Panc1 (cell line): ENCODE measurements at regions not wholly inside any gene's neighbourhood (a gene's known extent, or its start where the extent isn't known, plus 50 kb on each side); places are given as distances from the start of the nearest gene placed in this dataset.

Experiments used
- POLR2AphosphoS5 ChIP-seq: IDR thresholded peaks from 2 replicates; pipeline ENCODE4 v1.6.1; 2012; ENCODE audit warnings: mild to moderate bottlenecking, low read depth, low read length, moderate library complexity
- SIN3A ChIP-seq: IDR thresholded peaks from 2 replicates; pipeline ENCODE4 v1.6.1; 2012; ENCODE audit warnings: low read depth, mild to moderate bottlenecking, low read length, moderate library complexity, borderline replicate concordance; ENCODE audit not compliant: insufficient read depth
- TCF7L2 ChIP-seq: IDR thresholded peaks from 2 replicates; pipeline ENCODE4 v1.6.1; 2011; ENCODE audit warnings: mild to moderate bottlenecking, low read depth, low read length, inconsistent platforms
- TF ChIP-seq, protein P1 (sequence below): fragments of 450-650 bp; IDR thresholded peaks from 2 replicates; pipeline ENCODE4 v1.5.1; 2017; ENCODE audit warnings: mild to moderate bottlenecking
- TF ChIP-seq, protein P2 (sequence below), 2 experiments: IDR thresholded peaks; 2 replicates each; pipeline ENCODE4 v1.6.1; 2011 to 2012; ENCODE audit warnings: low read depth in 2 of 2, control low read depth in 1 of 2, low read length in 1 of 2, mild to moderate bottlenecking in 1 of 2, moderate library complexity in 1 of 2; ENCODE audit not compliant: insufficient read depth in 1 of 2

DNA sequence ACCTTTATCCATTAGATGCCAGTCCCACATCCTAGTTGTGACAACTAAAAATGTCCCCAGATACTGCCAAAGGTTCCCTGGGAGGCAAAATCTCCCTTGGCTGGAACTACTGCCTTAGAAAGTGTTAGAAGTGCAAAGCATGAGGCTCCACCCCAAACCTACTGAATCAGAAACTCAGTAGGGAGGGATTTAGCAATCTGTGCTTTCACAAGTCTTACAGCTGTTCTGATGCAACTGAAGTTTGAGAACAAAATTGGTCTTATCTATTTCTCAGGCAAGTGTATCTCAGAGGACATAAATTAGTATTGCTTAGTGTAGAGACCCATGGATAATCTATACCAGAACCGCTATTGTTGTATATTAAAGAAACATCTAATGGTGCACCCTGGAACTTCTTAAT lies 70.2 kb downstream of the CLDN1 start:
- TF ChIP-seq POLR2AphosphoS5 (no peak), SIN3A (no peak), TCF7L2 (no peak)
- TF ChIP-seq, protein P1, sequence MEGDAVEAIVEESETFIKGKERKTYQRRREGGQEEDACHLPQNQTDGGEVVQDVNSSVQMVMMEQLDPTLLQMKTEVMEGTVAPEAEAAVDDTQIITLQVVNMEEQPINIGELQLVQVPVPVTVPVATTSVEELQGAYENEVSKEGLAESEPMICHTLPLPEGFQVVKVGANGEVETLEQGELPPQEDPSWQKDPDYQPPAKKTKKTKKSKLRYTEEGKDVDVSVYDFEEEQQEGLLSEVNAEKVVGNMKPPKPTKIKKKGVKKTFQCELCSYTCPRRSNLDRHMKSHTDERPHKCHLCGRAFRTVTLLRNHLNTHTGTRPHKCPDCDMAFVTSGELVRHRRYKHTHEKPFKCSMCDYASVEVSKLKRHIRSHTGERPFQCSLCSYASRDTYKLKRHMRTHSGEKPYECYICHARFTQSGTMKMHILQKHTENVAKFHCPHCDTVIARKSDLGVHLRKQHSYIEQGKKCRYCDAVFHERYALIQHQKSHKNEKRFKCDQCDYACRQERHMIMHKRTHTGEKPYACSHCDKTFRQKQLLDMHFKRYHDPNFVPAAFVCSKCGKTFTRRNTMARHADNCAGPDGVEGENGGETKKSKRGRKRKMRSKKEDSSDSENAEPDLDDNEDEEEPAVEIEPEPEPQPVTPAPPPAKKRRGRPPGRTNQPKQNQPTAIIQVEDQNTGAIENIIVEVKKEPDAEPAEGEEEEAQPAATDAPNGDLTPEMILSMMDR = no peak
- TF ChIP-seq, protein P2, sequence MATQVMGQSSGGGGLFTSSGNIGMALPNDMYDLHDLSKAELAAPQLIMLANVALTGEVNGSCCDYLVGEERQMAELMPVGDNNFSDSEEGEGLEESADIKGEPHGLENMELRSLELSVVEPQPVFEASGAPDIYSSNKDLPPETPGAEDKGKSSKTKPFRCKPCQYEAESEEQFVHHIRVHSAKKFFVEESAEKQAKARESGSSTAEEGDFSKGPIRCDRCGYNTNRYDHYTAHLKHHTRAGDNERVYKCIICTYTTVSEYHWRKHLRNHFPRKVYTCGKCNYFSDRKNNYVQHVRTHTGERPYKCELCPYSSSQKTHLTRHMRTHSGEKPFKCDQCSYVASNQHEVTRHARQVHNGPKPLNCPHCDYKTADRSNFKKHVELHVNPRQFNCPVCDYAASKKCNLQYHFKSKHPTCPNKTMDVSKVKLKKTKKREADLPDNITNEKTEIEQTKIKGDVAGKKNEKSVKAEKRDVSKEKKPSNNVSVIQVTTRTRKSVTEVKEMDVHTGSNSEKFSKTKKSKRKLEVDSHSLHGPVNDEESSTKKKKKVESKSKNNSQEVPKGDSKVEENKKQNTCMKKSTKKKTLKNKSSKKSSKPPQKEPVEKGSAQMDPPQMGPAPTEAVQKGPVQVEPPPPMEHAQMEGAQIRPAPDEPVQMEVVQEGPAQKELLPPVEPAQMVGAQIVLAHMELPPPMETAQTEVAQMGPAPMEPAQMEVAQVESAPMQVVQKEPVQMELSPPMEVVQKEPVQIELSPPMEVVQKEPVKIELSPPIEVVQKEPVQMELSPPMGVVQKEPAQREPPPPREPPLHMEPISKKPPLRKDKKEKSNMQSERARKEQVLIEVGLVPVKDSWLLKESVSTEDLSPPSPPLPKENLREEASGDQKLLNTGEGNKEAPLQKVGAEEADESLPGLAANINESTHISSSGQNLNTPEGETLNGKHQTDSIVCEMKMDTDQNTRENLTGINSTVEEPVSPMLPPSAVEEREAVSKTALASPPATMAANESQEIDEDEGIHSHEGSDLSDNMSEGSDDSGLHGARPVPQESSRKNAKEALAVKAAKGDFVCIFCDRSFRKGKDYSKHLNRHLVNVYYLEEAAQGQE (IDR thresholded peaks at IDR 0.05; ENCODE audit: insufficient read depth in 1 of 2, low read depth in 2 of 2, low read length in 1 of 2) = no peak
